ENCODE measurements at regions not wholly inside any gene's neighbourhood (a gene's known extent, or its start where the extent isn't known, plus 50 kb on each side); places are given as distances from the start of the nearest gene placed in this dataset.
A peak's percentile ranks its signal among the peaks of the same experiment; 100 is the strongest.

DNA sequence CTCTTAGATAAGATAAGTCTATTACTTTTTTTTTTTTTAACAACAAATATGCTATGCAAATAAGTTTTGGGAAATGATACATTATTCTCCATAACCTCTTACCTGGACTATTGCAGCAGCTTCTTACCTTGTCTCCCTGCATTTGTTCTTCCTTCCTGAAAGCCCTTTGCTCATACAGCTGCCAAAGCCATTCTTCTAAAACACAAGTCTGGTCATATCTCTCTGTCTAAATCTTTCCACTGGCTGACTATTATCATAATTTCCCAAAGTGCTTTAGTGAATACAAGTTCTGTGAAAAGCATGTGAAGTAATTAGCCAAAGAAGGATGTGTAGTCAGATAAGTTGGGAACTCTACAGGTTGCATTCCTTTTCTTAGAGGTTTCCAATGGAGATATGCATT, 115.4 kb upstream of the CNTLN start:
- TF ChIP-seq, protein P1, sequence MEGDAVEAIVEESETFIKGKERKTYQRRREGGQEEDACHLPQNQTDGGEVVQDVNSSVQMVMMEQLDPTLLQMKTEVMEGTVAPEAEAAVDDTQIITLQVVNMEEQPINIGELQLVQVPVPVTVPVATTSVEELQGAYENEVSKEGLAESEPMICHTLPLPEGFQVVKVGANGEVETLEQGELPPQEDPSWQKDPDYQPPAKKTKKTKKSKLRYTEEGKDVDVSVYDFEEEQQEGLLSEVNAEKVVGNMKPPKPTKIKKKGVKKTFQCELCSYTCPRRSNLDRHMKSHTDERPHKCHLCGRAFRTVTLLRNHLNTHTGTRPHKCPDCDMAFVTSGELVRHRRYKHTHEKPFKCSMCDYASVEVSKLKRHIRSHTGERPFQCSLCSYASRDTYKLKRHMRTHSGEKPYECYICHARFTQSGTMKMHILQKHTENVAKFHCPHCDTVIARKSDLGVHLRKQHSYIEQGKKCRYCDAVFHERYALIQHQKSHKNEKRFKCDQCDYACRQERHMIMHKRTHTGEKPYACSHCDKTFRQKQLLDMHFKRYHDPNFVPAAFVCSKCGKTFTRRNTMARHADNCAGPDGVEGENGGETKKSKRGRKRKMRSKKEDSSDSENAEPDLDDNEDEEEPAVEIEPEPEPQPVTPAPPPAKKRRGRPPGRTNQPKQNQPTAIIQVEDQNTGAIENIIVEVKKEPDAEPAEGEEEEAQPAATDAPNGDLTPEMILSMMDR (IDR thresholded peaks at IDR 0.05; ENCODE audit: control insufficient read depth, extremely low read depth, insufficient read depth), result no peak

DNA sequence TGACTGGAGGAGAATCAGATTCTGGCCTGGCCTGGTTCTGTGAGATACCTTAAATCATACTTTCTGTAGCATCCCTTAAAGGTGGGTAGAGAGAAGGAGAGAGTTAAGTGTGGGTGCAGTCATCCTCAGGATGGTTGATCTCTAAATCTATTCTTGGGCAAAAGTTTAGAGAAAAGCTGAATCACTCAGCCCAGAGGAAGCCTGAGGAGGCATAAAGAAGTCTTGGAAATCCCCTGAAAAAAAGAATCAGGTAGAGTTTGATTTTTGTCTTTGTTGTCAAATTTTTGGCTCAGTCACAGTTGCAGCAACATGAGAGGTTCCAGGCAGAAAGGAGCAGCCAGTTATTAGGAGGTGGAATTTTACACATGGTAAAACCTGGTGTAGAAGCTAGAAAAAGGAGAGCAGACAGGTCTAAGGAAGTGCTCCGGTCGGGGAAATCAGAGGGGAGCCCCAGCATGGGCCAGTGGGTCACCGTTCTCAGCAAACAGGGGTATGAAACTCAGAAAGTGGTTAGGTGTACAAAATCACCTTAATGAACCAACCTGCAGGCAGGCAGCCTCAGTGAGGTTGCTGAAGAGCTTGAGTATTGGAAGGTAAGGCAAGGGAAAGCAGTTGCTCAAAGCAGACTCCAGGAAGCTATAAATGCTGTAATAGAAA, 116.2 kb upstream of the CNTLN start:
- TF ChIP-seq, protein P1 (IDR thresholded peaks at IDR 0.05; ENCODE audit: control insufficient read depth, extremely low read depth, insufficient read depth), result no peak

More for the DNA sequence above, 115.4 kb upstream of the CNTLN start:
- H3K4me3 ChIP-seq (ENCODE audit: low read depth, low read length), result no peak overlapping the region
- DNase-seq (ENCODE audit: low read depth), result no peak

DNA sequence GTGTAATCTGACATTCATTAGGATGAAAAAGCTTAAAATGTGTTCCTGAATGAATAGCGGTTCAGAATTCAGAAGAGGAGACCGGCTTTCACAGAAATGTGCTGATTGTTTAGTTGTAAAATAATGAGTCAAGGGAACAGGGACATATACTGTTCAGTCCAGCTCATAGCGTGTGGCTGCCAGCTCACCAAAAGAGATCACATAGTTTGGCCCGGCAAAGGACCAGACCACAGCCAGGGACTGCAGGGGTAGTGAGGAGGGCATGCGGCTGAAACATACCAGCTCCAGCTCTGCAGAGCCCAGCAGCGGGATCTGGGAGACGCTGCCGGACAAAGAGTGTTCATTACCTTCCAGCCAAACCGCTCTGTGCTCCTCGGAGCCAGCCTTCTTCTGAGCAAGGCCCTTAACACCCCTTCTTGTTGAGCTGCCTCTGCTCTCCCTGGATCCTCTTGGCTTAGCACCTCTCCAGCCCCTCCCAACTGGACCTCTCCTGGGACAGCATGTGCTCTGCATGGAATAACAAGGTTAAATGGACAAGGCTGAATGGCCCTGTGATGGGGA, 116.8 kb upstream of the CNTLN start:
- H3K4me3 ChIP-seq (ENCODE audit: low read depth, low read length), result no peak overlapping the region
- TF ChIP-seq, protein P1 (IDR thresholded peaks at IDR 0.05; ENCODE audit: control insufficient read depth, extremely low read depth, insufficient read depth), result no peak
- DNase-seq (ENCODE audit: low read depth), result no peak

More for the DNA sequence above, 116.2 kb upstream of the CNTLN start:
- DNase-seq (ENCODE audit: low read depth), result no peak
- no peak overlapping the region for H3K4me3 ChIP-seq (ENCODE audit: low read depth, low read length)

DNA sequence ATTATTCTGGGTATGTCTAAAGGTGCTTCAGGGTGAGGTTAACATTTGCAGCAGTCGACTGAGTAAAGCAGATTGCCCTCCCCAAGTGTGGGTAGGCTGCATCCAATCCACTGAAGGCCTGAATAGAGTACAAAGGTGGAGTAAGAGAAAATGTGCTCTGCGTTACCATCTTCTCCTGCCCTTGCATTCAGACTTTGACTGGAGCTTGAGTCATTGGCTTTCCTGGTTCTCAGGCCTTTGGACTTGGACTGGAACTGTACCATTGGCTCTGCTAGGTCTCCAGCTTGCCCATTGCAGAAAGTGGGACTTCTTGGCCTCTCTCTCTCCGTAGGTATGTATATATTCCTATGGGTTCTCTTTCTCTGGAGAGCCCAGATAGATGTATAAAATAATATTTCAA, 120.9 kb upstream of the CNTLN start:
- TF ChIP-seq, protein P1 (IDR thresholded peaks at IDR 0.05; ENCODE audit: control insufficient read depth, extremely low read depth, insufficient read depth), result no peak
- H3K4me3 ChIP-seq (ENCODE audit: low read depth, low read length), result no peak overlapping the region
- DNase-seq (ENCODE audit: low read depth), result no peak

DNA sequence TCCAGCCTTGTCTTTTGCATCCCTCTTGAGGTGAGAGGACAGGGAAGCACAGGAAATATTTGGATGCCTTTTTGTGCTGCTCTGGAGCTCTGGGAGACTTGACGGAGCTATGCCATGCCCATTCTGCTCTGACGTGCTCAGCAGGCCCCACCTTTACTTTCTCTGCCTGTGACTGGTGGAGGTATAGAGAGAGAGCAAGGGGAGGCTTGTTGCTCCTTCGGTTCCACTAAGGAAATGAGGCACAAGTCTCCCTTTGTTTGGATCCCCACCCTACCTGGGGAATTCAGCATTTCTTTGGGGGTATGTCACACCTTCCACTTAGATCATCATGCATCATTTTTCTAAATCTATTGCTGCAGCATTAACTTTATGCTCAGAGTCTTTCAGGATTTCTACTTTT, 121.8 kb upstream of the CNTLN start:
- no peak overlapping the region for H3K4me3 ChIP-seq (ENCODE audit: low read depth, low read length)
- TF ChIP-seq, protein P1 (IDR thresholded peaks at IDR 0.05; ENCODE audit: control insufficient read depth, extremely low read depth, insufficient read depth), result no peak
- no peak for DNase-seq (ENCODE audit: low read depth)

DNA sequence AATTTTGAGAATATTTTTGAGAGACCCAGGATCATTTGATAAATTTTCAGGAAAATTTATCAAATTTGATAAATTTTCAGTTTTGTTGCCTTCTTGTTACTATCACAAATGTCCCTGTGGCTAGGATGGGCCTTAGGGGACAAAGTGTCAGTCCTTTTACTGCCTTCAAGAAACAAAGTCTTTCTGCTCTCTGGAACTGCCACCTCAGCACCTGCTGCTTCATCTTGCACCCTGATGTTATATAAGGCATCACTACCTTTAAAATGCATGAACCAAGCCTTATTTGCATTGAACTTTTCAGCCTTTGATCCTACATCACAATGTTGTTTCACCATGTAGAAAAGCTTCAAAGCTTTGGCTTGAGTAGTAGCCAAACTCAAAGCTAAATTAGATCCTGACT, 123.0 kb upstream of the CNTLN start:
- DNase-seq (ENCODE audit: low read depth), result no peak
- TF ChIP-seq, protein P1 (IDR thresholded peaks at IDR 0.05; ENCODE audit: control insufficient read depth, extremely low read depth, insufficient read depth), result no peak
- no peak overlapping the region for H3K4me3 ChIP-seq (ENCODE audit: low read depth, low read length)

DNA sequence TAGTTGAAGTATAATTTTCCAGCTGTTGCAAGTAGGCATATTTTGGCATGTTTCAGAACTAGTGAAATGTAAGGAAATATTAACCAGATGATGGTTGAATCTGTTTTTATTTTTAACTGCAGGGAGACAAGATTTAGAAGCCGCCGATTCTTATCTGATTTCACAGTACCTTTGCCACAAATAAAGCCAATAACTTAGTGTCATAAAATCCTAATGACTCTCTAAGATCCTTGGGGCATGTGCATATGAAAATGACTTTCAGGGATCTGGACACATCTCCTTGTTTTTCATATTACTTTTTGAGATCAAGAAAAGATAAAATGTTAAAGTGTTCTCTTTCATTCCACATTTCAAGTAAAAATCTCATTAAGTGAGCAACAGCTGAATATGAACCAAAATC, 125.8 kb upstream of the CNTLN start:
- TF ChIP-seq, protein P1 (IDR thresholded peaks at IDR 0.05; ENCODE audit: control insufficient read depth, extremely low read depth, insufficient read depth), result no peak
- DNase-seq (ENCODE audit: low read depth), result peak; percentile 26
- H3K4me3 ChIP-seq (ENCODE audit: low read depth, low read length), result no peak overlapping the region
